Spleen (tissue), 11 donors: ENCODE measurements at regions not wholly inside any gene's neighbourhood (a gene's known extent, or its start where the extent isn't known, plus 50 kb on each side); places are given as distances from the start of the nearest gene placed in this dataset.

Source experiments
- DNase-seq: peaks from one replicate; pipeline ENCODE4 v3.0.0-alpha.2; 2020
- H3K27ac ChIP-seq, 8 donors: fragments of 200-600 bp; sonication (generic) in 7 of 8; 1 replicate in 4 of 8; 2 replicates in 4 of 8; pipeline versions ENCODE4 v1.5.0 to v1.8.0; 2016 to 2021; ENCODE audit warnings: inconsistent platforms in 4 of 8, mild to moderate bottlenecking in 4 of 8, moderate library complexity in 1 of 8
- H3K27me3 ChIP-seq, 7 donors: fragments of 200-600 bp; sonication (generic) in 6 of 7; replicated peaks in 1 of 7; 1 replicate in 4 of 7; 2 replicates in 3 of 7; pipeline versions ENCODE4 v1.5.0 to v1.8.0; 2016 to 2021; ENCODE audit warnings: inconsistent platforms in 3 of 7, mild to moderate bottlenecking in 1 of 7
- H3K36me3 ChIP-seq, 6 donors: fragments of 200-600 bp; sonication (generic) in 5 of 6; 1 replicate in 4 of 6; 2 replicates in 2 of 6; pipeline versions ENCODE4 v1.5.0 to v1.8.0; 2016 to 2021; ENCODE audit warnings: inconsistent platforms in 2 of 6
- H3K4me1 ChIP-seq, 6 donors: fragments of 200-600 bp; sonication (generic) in 5 of 6; 1 replicate in 3 of 6; 2 replicates in 3 of 6; pipeline versions ENCODE4 v1.5.0 to v1.8.0; 2016 to 2021; ENCODE audit warnings: inconsistent platforms in 3 of 6
- H3K4me3 ChIP-seq, 8 donors: fragments of 200-600 bp; sonication (generic) in 7 of 8; 1 replicate in 4 of 8; 2 replicates in 4 of 8; pipeline versions ENCODE4 v1.5.0 to v1.8.0; 2016 to 2021; ENCODE audit warnings: inconsistent platforms in 4 of 8, mild to moderate bottlenecking in 4 of 8, moderate library complexity in 2 of 8
- H3K9me3 ChIP-seq, 8 donors: fragments of 200-600 bp; sonication (generic) in 7 of 8; 1 replicate in 4 of 8; 2 replicates in 4 of 8; pipeline versions ENCODE4 v1.5.0 to v1.8.0; 2016 to 2021; ENCODE audit warnings: inconsistent platforms in 4 of 8
- POLR2A ChIP-seq, 3 donors: fragments of 450-650 bp; IDR thresholded peaks; one replicate each; pipeline ENCODE4 v1.5.1; 2017; ENCODE audit warnings: antibody characterized with exemption in 3 of 3, mild to moderate bottlenecking in 1 of 3
- POLR2AphosphoS5 ChIP-seq, 3 donors: sonication (generic); formaldehyde crosslinking; IDR thresholded peaks; one replicate each; pipeline ENCODE4 v1.5.1; 2017; ENCODE audit warnings: antibody characterized with exemption in 3 of 3
- WGBS, 5 donors: extraction: QIAGEN DNeasy Blood & Tissue Kit in 3 of 5; methylation state at CpG; one replicate each; pipeline versions ENCODE4 v1.1.5 to v1.1.7; 2013 to 2018; 5-methylcytosine and 5-hydroxymethylcytosine counted together
- intact Hi-C: fragments of 100-400 bp; cut with DNase I; formaldehyde crosslinking; loops from one replicate; pipeline ENCODE4 v1.15.0; 2023; ENCODE audit warnings: low total_unique reads
- TF ChIP-seq, protein P1 (sequence below), 11 experiments: fragments of 200-600 bp in 7 of 11; fragments of 450-650 bp in 4 of 11; sonication (generic) in 4 of 11; IDR thresholded peaks in 8 of 11; conservative IDR thresholded peaks in 3 of 11; 1 replicate in 7 of 11; 2 replicates in 4 of 11; pipeline versions ENCODE4 v1.4.0 to v1.8.0; 2016 to 2021; ENCODE audit warnings: antibody characterized with exemption in 11 of 11, inconsistent platforms in 4 of 11, mild to moderate bottlenecking in 1 of 11
- donor health status: healthy with polysubstance abuse.
- donor health status: DM: no; HTN: no; CAD: no; lungs with moderate emphysema.
- donor health status: DM: no; HTN: no; CAD: no.
- donor health status: Bipolar disorder and iron deficiency.
- donor health status: healthy.
- donor health status: DM: no; HTN: no; CAD: no.
- donor health status: DM: yes; HTN: yes; CAD: no.

DNA sequence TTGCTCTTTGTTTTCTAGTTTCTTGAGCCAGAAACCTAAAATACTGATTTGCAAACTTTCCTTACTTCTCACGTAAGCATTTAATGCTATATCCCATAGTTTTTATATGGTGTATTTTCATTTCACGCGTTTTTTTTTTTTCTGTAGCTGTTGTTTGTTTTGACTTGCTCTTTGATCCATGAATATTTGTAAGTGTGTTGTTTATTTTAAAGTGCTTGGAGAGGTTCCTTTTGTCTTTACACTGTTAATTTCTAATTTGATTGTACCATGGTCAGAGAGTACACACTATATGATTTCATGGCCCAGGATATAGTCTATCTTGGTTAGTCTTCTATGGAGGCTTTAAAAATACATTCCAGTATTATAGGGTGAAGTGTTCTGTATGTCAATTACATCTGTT lies 84.8 kb upstream of the RNF217 start:
- Histone ChIP-seq H3K27ac (no peak overlapping the region), H3K27me3 (no peaks in the 10 kb centered on the region), H3K4me3 (no peak overlapping the region), H3K9me3 (no peaks in the 10 kb centered on the region), H3K36me3 (no peaks in the 10 kb centered on the region), H3K4me1 (peaks cover 0 to 10% (median 7%) of the 10 kb centered on the region in 6 donors)
- WGBS, 5 donors, result 63 to 66% (median 63%) methylated on average over 3 of the region's 3 CpGs
- TF ChIP-seq POLR2AphosphoS5 (IDR thresholded peaks at IDR 0.05) (no peak), POLR2A (IDR thresholded peaks at IDR 0.05) (no peak)
- TF ChIP-seq, protein P1, sequence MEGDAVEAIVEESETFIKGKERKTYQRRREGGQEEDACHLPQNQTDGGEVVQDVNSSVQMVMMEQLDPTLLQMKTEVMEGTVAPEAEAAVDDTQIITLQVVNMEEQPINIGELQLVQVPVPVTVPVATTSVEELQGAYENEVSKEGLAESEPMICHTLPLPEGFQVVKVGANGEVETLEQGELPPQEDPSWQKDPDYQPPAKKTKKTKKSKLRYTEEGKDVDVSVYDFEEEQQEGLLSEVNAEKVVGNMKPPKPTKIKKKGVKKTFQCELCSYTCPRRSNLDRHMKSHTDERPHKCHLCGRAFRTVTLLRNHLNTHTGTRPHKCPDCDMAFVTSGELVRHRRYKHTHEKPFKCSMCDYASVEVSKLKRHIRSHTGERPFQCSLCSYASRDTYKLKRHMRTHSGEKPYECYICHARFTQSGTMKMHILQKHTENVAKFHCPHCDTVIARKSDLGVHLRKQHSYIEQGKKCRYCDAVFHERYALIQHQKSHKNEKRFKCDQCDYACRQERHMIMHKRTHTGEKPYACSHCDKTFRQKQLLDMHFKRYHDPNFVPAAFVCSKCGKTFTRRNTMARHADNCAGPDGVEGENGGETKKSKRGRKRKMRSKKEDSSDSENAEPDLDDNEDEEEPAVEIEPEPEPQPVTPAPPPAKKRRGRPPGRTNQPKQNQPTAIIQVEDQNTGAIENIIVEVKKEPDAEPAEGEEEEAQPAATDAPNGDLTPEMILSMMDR (IDR thresholded peaks at IDR 0.05 in 8 of 11, conservative IDR thresholded peaks at IDR 0.05 in 3 of 11), result no peak
- intact Hi-C loops, result no loop called here
- no peak for DNase-seq

DNA sequence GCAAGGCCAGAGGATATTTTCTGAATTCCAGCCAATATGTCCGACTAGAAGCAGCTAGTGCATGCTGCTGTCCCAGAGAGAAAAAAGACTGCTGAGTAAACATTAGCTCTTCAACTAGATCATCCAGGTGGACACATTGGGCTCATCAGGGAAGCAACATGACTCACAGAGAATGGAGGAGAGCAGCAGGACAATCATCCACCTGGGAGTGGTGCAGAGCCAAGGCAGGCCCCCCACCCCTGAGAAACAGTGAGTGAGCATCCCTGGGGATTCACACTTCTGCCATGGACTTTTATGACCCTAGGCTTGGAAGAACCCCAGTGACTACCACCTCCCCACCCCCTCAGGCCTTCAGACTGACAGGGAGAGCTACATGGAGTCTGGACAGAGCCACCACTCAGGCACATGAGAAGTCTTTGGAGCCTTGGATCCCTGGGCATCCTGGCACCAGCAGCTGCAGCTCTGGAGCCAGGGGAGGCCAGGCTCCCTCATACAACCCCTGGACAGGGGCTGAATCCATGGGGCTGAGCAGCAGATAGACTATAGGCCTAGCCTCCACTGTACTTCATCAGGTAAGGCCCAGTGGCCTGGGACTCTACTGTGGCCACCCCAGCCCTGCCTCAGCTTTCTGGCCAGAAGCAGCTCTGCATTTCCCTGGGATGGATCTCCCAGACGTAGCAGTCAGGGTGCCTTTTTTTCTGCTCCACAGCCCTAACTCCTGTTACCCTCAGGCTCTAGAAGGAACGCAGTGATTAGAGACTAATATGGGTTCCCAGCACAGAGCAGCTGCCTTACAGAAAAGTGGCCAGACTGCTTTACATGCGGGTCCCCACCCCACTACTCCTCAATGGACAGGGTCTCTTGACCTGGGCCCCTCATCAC lies 82.9 kb upstream of the RNF217 start:
- Histone ChIP-seq H3K4me1 (peaks cover 0 to 19% (median 12%) of the 10 kb centered on the region in 6 donors), H3K9me3 (no peaks in the 10 kb centered on the region), H3K4me3 (no peak overlapping the region), H3K27me3 (no peaks in the 10 kb centered on the region), H3K27ac (no peak overlapping the region), H3K36me3 (no peaks in the 10 kb centered on the region)
- TF ChIP-seq POLR2AphosphoS5 (IDR thresholded peaks at IDR 0.05), result no peak
- TF ChIP-seq POLR2A (IDR thresholded peaks at IDR 0.05), result no peak
- TF ChIP-seq, protein P1 (IDR thresholded peaks at IDR 0.05 in 8 of 11, conservative IDR thresholded peaks at IDR 0.05 in 3 of 11), result no peak
- intact Hi-C loops, result no loop called here
- DNase-seq, result no peak
- 69 to 99% (median 86%) methylated on average over 2 to 4 of the region's 4 CpGs for WGBS, 5 donors

DNA sequence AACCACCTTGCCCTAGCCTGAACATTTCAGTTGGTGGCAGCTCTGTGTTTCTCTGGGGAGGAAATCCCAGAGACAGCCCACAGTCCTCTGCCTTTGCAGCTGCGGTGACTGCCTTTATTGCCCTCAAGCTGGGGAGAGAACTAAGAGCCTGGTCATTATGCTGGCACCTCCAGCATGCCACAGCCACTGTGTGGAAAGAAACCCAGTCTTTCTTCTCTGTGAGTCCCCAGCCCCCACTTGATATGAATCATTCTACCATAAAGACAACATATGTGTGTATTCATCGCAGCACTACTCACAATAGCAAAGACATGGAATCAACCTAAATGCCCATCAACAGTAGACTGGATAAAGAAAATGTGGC lies 82.3 kb upstream of the RNF217 start:
- H3K4me1 ChIP-seq, result peaks cover 0 to 19% (median 12%) of the 10 kb centered on the region in 6 donors
- no peaks in the 10 kb centered on the region for H3K27me3 ChIP-seq
- no peak for DNase-seq
- no peaks in the 10 kb centered on the region for H3K9me3 ChIP-seq
- intact Hi-C loops, result loop anchor here (5.0 kb wide), 1 partner anchor 227 kb away; no protein-coding TSS in a partner anchor
- 89 to 98% (median 97%) methylated on average over 2 of the region's 2 CpGs for WGBS, 5 donors
- H3K4me3 ChIP-seq, result no peak overlapping the region
- H3K27ac ChIP-seq, result no peak overlapping the region
- no peaks in the 10 kb centered on the region for H3K36me3 ChIP-seq
- TF ChIP-seq, protein P1 (IDR thresholded peaks at IDR 0.05 in 8 of 11, conservative IDR thresholded peaks at IDR 0.05 in 3 of 11), result no peak
- TF ChIP-seq POLR2AphosphoS5 (IDR thresholded peaks at IDR 0.05), result no peak
- no peak for TF ChIP-seq POLR2A (IDR thresholded peaks at IDR 0.05)

DNA sequence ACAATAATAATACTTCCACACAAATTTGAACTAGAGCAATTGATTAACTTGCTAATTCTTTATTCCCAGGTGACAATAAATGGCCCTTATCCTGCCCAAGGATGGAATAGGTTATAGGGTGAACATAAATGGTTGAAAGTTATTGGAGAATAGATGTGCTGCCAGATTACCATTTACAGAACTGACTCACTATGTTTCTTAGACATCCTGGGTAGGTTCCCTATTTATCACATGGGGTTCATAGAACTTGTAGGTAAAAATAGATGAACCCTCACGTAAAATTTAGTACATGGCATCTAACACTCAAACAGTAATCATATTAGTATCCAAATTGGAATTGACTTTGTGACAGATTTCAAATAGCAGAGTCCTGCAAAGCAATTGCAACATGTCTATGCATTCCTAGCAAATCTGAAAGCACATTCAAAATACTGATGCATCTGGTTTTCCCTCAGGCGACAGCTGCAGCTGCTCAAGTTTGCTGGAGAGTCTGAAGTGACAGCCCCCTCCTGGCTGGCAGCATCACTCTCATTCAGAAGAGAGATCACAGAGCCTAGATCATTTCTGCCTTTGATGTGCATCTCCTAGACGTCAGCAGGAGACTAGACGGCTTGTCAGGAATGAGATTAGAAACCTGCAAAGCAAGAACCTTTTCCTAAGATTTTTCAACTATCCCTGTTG lies 80.2 kb upstream of the RNF217 start:
- DNase-seq, result no peak
- TF ChIP-seq, protein P1 (IDR thresholded peaks at IDR 0.05 in 8 of 11, conservative IDR thresholded peaks at IDR 0.05 in 3 of 11), result no peak
- TF ChIP-seq POLR2A (IDR thresholded peaks at IDR 0.05) (no peak), POLR2AphosphoS5 (IDR thresholded peaks at IDR 0.05) (no peak)
- no peak overlapping the region for H3K4me3 ChIP-seq
- intact Hi-C loops, result loop anchor here (5.0 kb wide), 1 partner anchor 225 kb away; no protein-coding TSS in a partner anchor
- 27 to 31% (median 29%) methylated on average over 4 of the region's 4 CpGs for WGBS, 5 donors
- H3K27ac ChIP-seq, result no peak overlapping the region
- H3K36me3 ChIP-seq, result no peaks in the 10 kb centered on the region
- H3K4me1 ChIP-seq, result peaks cover 0 to 19% (median 12%) of the 10 kb centered on the region in 6 donors
- no peaks in the 10 kb centered on the region for H3K27me3 ChIP-seq
- H3K9me3 ChIP-seq, result no peaks in the 10 kb centered on the region
